ENCODE measurements at regions not wholly inside any gene's neighbourhood (a gene's known extent, or its start where the extent isn't known, plus 50 kb on each side); places are given as distances from the start of the nearest gene placed in this dataset.

DNA sequence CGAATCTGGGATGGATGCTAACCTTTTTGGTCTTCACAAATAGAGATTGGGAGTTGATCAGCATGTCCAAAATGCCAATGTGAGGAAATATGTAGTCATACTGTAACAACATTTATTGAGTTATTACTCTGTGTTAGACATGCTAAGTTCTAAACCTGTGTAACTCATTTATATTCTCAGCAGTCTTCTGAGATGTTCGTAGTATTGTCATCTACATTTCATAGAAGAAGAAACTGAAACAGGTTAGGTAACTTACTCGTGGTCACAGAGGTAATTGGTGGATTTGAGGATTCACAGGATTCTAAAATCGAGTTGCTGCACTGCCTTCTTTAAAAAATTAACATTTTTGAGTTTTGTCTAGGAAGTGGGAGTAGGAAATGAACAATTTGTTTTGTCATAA, 162.1 kb downstream of the UBE2E3 start:
- no peak for TF ChIP-seq CTCF (IDR thresholded peaks at IDR 0.05)
- no peak for TF ChIP-seq EZH2phosphoT487 (IDR thresholded peaks at IDR 0.05)
- TF ChIP-seq EZH2 (IDR thresholded peaks at IDR 0.05), result no peak

Data from neural progenitor cell (in vitro differentiated cells).